Mesodermal cell (in vitro differentiated cells): ENCODE measurements at regions not wholly inside any gene's neighbourhood (a gene's known extent, or its start where the extent isn't known, plus 50 kb on each side); places are given as distances from the start of the nearest gene placed in this dataset.

Experiments
- H3K27ac ChIP-seq: 2 replicates; pipeline ENCODE4 v1.7.0; 2013; ENCODE audit warnings: mild to moderate bottlenecking, low read depth, low read length, moderate library complexity; ENCODE audit not compliant: severe bottlenecking
- H3K36me3 ChIP-seq: 2 replicates; pipeline ENCODE4 v1.7.1; 2013; ENCODE audit warnings: mild to moderate bottlenecking, low read length, moderate library complexity; ENCODE audit not compliant: control insufficient read depth, insufficient read depth
- H3K4me1 ChIP-seq: one replicate; pipeline ENCODE4 v1.7.1; 2013; ENCODE audit warnings: mild to moderate bottlenecking, low read length; ENCODE audit not compliant: insufficient read depth, control insufficient read depth, poor library complexity, severe bottlenecking
- H3K4me3 ChIP-seq: 2 replicates; pipeline ENCODE4 v1.7.0; 2013; ENCODE audit warnings: low read length, control low read depth, mild to moderate bottlenecking; ENCODE audit not compliant: insufficient read depth, poor library complexity, severe bottlenecking; ENCODE audit errors: extremely low read depth
- H3K9me3 ChIP-seq: 2 replicates; pipeline ENCODE4 v1.7.1; 2013; ENCODE audit warnings: mild to moderate bottlenecking, low read length, moderate library complexity; ENCODE audit not compliant: control insufficient read depth
- WGBS, 2 experiments: methylation state at CpG; one replicate each; pipeline ENCODE4 v1.1.5; 2013; ENCODE audit warnings: missing lambda C conversion rate in 2 of 2; ENCODE audit not compliant: insufficient coverage in 2 of 2; 5-methylcytosine and 5-hydroxymethylcytosine counted together

- no peaks in the 10 kb centered on the region for H3K4me1 ChIP-seq
- no peak overlapping the region for H3K27ac ChIP-seq
- no peak overlapping the region for H3K4me3 ChIP-seq
- no peaks in the 10 kb centered on the region for H3K9me3 ChIP-seq
- H3K36me3 ChIP-seq = no peaks in the 10 kb centered on the region
- 60 to 80% methylated on average over 2 to 4 of the region's 10 CpGs for WGBS, 2 experiments
Observed at GRCh38 chr14:26081043-26081442, 516.8 kb downstream of the NOVA1 start.

GRCh38 chr14:26078561-26078960 lies 519.3 kb downstream of the NOVA1 start:
- Histone ChIP-seq H3K9me3 (no peaks in the 10 kb centered on the region), H3K4me1 (no peaks in the 10 kb centered on the region), H3K4me3 (no peak overlapping the region), H3K27ac (no peak overlapping the region), H3K36me3 (no peaks in the 10 kb centered on the region)
- WGBS, 2 experiments = 86% methylated on average over 2 of the region's 2 CpGs; no CpG with 5 or more reads in 1 of the 2 experiments

GRCh38 chr14:26074892-26075291 lies 522.9 kb downstream of the NOVA1 start:
- Histone ChIP-seq H3K27ac (no peak overlapping the region), H3K36me3 (no peaks in the 10 kb centered on the region), H3K4me3 (no peak overlapping the region), H3K9me3 (no peaks in the 10 kb centered on the region), H3K4me1 (no peaks in the 10 kb centered on the region)
- WGBS, 2 experiments = no CpG with 5 or more reads among the region's 2 CpGs

- Histone ChIP-seq H3K27ac (no peak overlapping the region), H3K36me3 (no peaks in the 10 kb centered on the region), H3K4me1 (peaks cover 7% of the 10 kb centered on the region), H3K4me3 (no peak overlapping the region), H3K9me3 (no peaks in the 10 kb centered on the region)
- 60 to 100% methylated on average over 1 of the region's 3 CpGs for WGBS, 2 experiments
Observed at GRCh38 chr14:26070443-26070842, 527.4 kb downstream of the NOVA1 start.

DNA sequence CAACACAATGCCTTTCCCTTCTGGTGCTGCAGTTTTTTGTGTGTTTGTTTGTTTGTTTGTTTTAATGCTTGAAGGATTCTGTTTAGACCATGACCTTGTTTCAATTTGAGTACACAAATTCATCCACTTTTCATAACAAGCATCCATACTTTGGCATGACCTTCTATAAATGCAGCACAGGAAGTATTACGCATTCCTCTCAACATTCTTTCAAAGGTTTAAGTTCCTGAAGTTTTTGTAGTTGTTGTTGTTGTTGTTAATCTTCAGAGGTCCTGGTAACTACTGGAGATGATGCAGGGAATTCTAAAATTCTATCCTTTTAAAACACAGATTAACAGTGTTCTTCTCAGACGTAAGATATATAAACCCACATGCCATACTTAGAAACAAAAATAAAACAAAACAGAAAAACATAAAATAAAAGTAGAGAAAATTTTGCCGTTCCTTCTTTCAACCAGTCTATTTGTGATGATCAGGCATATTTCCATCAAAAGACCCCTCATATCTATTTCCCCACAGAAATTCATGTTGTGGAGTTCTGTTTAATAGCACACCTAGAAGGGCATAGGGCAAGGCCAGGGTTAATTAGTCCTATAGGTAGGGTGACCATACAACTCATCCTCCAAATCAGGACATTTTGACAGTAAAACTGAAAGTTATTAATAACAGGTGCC lies 529.9 kb downstream of the NOVA1 start:
- WGBS, 2 experiments = no CpG with 5 or more reads among the region's 3 CpGs
- no peak overlapping the region for H3K27ac ChIP-seq
- no peaks in the 10 kb centered on the region for H3K36me3 ChIP-seq
- H3K4me3 ChIP-seq = no peak overlapping the region
- H3K9me3 ChIP-seq = no peaks in the 10 kb centered on the region
- peaks cover 7% of the 10 kb centered on the region for H3K4me1 ChIP-seq

DNA sequence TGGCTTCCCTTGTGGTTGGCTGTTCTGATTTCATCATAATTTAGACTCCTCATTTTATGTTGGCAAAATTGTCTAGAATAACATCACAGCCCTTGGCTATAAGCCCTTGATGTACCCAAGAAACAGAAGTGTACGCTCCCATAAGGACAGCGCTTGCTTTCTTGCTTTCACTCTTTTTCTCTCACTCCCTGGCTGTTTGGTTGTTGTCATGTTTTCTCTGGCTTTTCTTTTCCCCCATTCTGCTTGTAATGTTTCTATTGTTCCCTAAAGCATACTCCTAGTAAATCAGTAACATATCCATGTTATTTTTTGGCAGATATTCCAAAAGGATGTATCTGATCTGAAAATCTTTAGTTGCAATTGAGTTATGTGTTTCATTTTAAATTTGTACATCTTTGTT lies 530.5 kb downstream of the NOVA1 start:
- Histone ChIP-seq H3K4me3 (no peak overlapping the region), H3K9me3 (no peaks in the 10 kb centered on the region), H3K4me1 (peaks cover 7% of the 10 kb centered on the region), H3K27ac (no peak overlapping the region), H3K36me3 (no peaks in the 10 kb centered on the region)
- WGBS, 2 experiments = 95 to 100% methylated on average over 2 of the region's 2 CpGs

DNA sequence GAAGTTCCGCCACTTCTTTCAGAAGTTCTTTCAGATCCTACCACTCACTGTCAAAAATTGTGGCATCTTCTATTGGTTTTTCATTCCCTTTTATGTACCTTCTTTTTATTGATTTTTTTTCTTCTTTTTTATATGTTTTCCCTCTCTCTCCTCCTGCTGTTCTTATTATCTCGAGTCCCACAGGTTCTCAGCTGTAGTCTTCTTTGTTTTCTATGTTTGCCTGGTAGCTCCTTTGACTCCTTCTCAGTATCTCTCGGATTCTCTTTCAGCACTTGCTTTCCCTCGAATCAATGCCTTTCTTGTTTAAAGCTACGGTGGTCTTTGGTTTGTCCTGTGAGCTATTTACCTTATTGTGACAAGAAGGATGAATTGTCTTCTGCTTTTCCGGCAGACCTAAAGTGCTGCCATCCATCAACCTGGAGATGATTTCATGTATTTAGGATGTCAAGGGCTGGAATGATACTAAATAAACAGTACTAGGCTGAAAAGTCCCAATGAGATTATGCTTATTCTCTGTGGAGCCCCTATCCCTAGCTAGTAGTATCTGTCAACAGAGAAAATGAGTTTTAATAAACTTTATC lies 541.7 kb downstream of the NOVA1 start:
- no peak overlapping the region for H3K4me3 ChIP-seq
- no peak overlapping the region for H3K27ac ChIP-seq
- H3K9me3 ChIP-seq = peaks cover 4% of the 10 kb centered on the region
- WGBS, 2 experiments = 54 to 100% methylated on average over 1 to 3 of the region's 6 CpGs
- no peaks in the 10 kb centered on the region for H3K4me1 ChIP-seq
- no peaks in the 10 kb centered on the region for H3K36me3 ChIP-seq

DNA sequence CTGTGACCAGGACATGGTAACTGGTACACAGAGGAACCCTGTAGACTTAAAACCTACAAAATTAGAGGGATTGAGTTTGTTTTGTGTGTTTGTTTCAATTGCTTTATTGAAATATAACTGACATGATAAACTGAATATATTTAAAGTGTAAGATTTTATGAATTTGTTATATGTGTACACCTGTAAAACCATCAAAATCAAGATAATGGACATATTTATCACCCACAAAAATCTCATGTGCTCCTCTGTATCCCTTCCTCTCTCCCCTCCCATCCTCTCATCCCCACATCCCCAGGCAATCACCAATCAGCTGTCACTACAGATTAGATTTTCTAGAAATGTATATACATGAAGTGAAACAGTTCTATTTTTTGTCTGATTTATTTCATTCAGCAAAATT lies 565.5 kb downstream of the NOVA1 start:
- Histone ChIP-seq H3K27ac (no peak overlapping the region), H3K9me3 (no peaks in the 10 kb centered on the region), H3K36me3 (no peaks in the 10 kb centered on the region), H3K4me3 (no peak overlapping the region), H3K4me1 (no peaks in the 10 kb centered on the region)

- no peaks in the 10 kb centered on the region for H3K36me3 ChIP-seq
- H3K9me3 ChIP-seq = no peaks in the 10 kb centered on the region
- WGBS, 2 experiments = 83% methylated on average over 2 of the region's 3 CpGs; no CpG with 5 or more reads in 1 of the 2 experiments
- H3K27ac ChIP-seq = no peak overlapping the region
- no peak overlapping the region for H3K4me3 ChIP-seq
- H3K4me1 ChIP-seq = no peaks in the 10 kb centered on the region
Observed at GRCh38 chr14:26026384-26026783, 571.4 kb downstream of the NOVA1 start.

DNA sequence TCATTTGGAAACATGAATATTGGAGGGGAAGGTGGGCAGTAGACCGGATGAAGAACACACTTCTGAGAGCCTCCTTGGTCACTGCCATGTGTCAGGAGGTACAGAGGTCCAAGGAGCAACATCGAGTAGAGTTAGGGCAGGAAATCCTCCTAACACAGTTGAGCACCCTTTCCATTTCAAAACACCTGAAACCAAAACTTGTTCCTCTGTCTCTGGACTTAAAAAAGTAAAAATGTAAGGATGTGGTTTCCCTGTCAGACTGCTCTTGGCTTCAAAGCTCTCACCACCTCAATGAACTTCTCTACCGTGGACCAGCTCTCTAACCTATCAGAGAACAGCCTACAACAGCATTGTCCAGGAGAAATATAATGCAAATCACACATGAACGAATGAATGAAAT lies 573.9 kb downstream of the NOVA1 start:
- Histone ChIP-seq H3K4me3 (no peak overlapping the region), H3K36me3 (no peaks in the 10 kb centered on the region), H3K4me1 (no peaks in the 10 kb centered on the region), H3K27ac (no peak overlapping the region), H3K9me3 (no peaks in the 10 kb centered on the region)
- WGBS, 2 experiments = 100% methylated on average over 1 of the region's 4 CpGs; no CpG with 5 or more reads in 1 of the 2 experiments

DNA sequence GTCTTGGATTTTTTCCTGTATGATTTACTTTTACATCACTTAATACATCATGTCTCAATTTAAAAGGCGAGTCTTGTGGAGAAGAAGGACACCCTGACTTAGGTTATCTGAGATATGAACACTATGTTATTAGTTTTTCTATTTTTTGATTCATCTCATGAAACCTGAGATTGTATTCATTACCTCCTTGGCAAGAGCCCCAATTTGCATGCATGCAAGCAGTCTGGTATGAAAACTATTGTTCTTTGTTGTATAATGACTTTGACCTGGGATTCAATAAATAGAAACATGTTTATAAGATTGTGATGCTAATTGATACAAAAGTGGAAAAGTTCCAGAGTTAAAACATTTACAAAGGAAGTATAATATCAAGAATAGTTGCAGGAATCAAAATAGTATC lies 576.1 kb downstream of the NOVA1 start:
- Histone ChIP-seq H3K9me3 (no peaks in the 10 kb centered on the region), H3K36me3 (no peaks in the 10 kb centered on the region), H3K4me1 (no peaks in the 10 kb centered on the region), H3K27ac (no peak overlapping the region), H3K4me3 (no peak overlapping the region)
- WGBS, 2 experiments = no CpG with 5 or more reads among the region's 1 CpG
